ENCODE measurements at regions not wholly inside any gene's neighbourhood (a gene's known extent, or its start where the extent isn't known, plus 50 kb on each side); places are given as distances from the start of the nearest gene placed in this dataset.

- Histone ChIP-seq H3K4me2 (ENCODE audit: control insufficient read depth, insufficient read depth) (no peak overlapping the region), H4K20me1 (ENCODE audit: control insufficient read depth, insufficient read depth) (no peaks in the 10 kb centered on the region), H2AFZ (ENCODE audit: control insufficient read depth, low read depth, low read length) (no peak overlapping the region), H3K9me3 (replicated peaks; ENCODE audit: control insufficient read depth, insufficient read depth, low read length) (no peaks in the 10 kb centered on the region), H3K27ac (ENCODE audit: control insufficient read depth, insufficient read depth) (no peak overlapping the region), H3K36me3 (ENCODE audit: control insufficient read depth in 2 of 2, insufficient read depth in 2 of 2, low read length in 1 of 2) (no peaks in the 10 kb centered on the region), H3K4me3 (no peak overlapping the region), H3K4me1 (ENCODE audit: control insufficient read depth, insufficient read depth, low read length) (no peaks in the 10 kb centered on the region), H3K27me3 (replicated peaks in 1 of 2; ENCODE audit: control insufficient read depth in 2 of 2, insufficient read depth in 2 of 2, low read length in 1 of 2) (no peaks in the 10 kb centered on the region), H3K9ac (ENCODE audit: control insufficient read depth, insufficient read depth, low read length) (no peak overlapping the region), H3K79me2 (ENCODE audit: control insufficient read depth, insufficient read depth, low read length) (no peaks in the 10 kb centered on the region)
- 41% methylated on average over 1 of the region's 1 CpG for WGBS (ENCODE audit: insufficient coverage, insufficient replicate concordance, low lambda C conversion rate, missing lambda C conversion rate)
- CTCF ChIA-PET: no interaction called here
- intact Hi-C loops (cut with micrococcal nuclease; ENCODE audit: unreplicated experiment) (no loop called here), in situ Hi-C loops (cut with MboI) (no loop called here)
- SMC1A ChIA-PET (ENCODE audit: uncharacterized antibody, unreplicated experiment): no interaction called here
- ATAC-seq (no peak), FAIRE-seq (no peak), DNase-seq (ENCODE audit: low read depth, low spot score) (no peak)
- RAD21 ChIA-PET (ENCODE audit: unreplicated experiment): no interaction called here
- POLR2A ChIA-PET: no interaction called here
- BruUV-seq (replicated peaks): no TSS peak
- TF ChIP-seq EGR1 (IDR thresholded peaks at IDR 0.05; ENCODE audit: borderline replicate concordance in 1 of 2, low read depth in 2 of 2, low read length in 2 of 2) (no peak), ZBTB11 (CRISPR knock-in tag; IDR thresholded peaks at IDR 0.05) (no peak), ETV6 (conservative IDR thresholded peaks at IDR 0.05 in 1 of 2, IDR thresholded peaks at IDR 0.05 in 1 of 2; ENCODE audit: borderline replicate concordance in 1 of 2, low read depth in 1 of 2) (no peak), ESRRA (IDR thresholded peaks at IDR 0.05; ENCODE audit: low read length) (no peak), CHD1 (IDR thresholded peaks at IDR 0.05; ENCODE audit: low read depth, low read length) (no peak), FOS (IDR thresholded peaks at IDR 0.05; ENCODE audit: borderline replicate concordance, extremely low read depth, insufficient read length) (no peak), CBFB (IDR thresholded peaks at IDR 0.05; ENCODE audit: low read depth) (no peak), RCOR1 (conservative IDR thresholded peaks at IDR 0.05; ENCODE audit: low read depth, low read length) (no peak), EZH2 (IDR thresholded peaks at IDR 0.05; ENCODE audit: borderline replicate concordance, control insufficient read depth, low read depth, low read length) (no peak), ZBTB4 (CRISPR knock-in tag; IDR thresholded peaks at IDR 0.05) (no peak), ZBTB40 (IDR thresholded peaks at IDR 0.05; ENCODE audit: borderline replicate concordance) (no peak), RBBP5 (conservative IDR thresholded peaks at IDR 0.05) (no peak), RB1 (IDR thresholded peaks at IDR 0.05; ENCODE audit: borderline replicate concordance) (no peak), SPI1 (IDR thresholded peaks at IDR 0.05; ENCODE audit: borderline replicate concordance, insufficient read depth, low read depth, low read length) (no peak)
These were observed 1657.7 kb upstream of the CELF4 start for GRCh38 chr18:39223283-39223682.

Data from GM12878 (cell line).